ENCODE measurements at regions not wholly inside any gene's neighbourhood (a gene's known extent, or its start where the extent isn't known, plus 50 kb on each side); places are given as distances from the start of the nearest gene placed in this dataset.
A peak's percentile ranks its signal among the peaks of the same experiment; 100 is the strongest.

GRCh38 chr9:91034521-91034920 lies 232.9 kb downstream of the SYK start:
- peak; percentile 73 for DNase-seq (ENCODE audit: extremely low spot score, unreplicated experiment)
- TF ChIP-seq CTCF (IDR thresholded peaks at IDR 0.05), result no peak
- Mint-ChIP-seq H3K36me3 (ENCODE audit: unreplicated experiment) (no peaks in the 10 kb centered on the region), H3K27me3 (ENCODE audit: unreplicated experiment) (no peaks in the 10 kb centered on the region), H3K4me3 (ENCODE audit: unreplicated experiment) (no peak overlapping the region), H3K4me1 (ENCODE audit: unreplicated experiment) (peaks cover 28% of the 10 kb centered on the region), H3K9me3 (ENCODE audit: unreplicated experiment) (no peaks in the 10 kb centered on the region), H3K27ac (ENCODE audit: unreplicated experiment) (no peak overlapping the region)

- Mint-ChIP-seq H3K9me3 (ENCODE audit: unreplicated experiment) (no peaks in the 10 kb centered on the region), H3K27me3 (ENCODE audit: unreplicated experiment) (no peaks in the 10 kb centered on the region), H3K4me1 (ENCODE audit: unreplicated experiment) (peaks cover 23% of the 10 kb centered on the region), H3K27ac (ENCODE audit: unreplicated experiment) (no peak overlapping the region), H3K4me3 (ENCODE audit: unreplicated experiment) (no peak overlapping the region), H3K36me3 (ENCODE audit: unreplicated experiment) (no peaks in the 10 kb centered on the region)
- TF ChIP-seq CTCF (IDR thresholded peaks at IDR 0.05), result no peak
- no peak for DNase-seq (ENCODE audit: extremely low spot score, unreplicated experiment)
Observed at GRCh38 chr9:91034976-91035824, 233.6 kb downstream of the SYK start.

- H3K27me3 Mint-ChIP-seq (ENCODE audit: unreplicated experiment), result no peaks in the 10 kb centered on the region
- H3K4me1 Mint-ChIP-seq (ENCODE audit: unreplicated experiment), result peaks cover 22% of the 10 kb centered on the region
- no peaks in the 10 kb centered on the region for H3K36me3 Mint-ChIP-seq (ENCODE audit: unreplicated experiment)
- DNase-seq (ENCODE audit: extremely low spot score, unreplicated experiment), result peak; percentile 66
- H3K9me3 Mint-ChIP-seq (ENCODE audit: unreplicated experiment), result no peaks in the 10 kb centered on the region
- no peak overlapping the region for H3K27ac Mint-ChIP-seq (ENCODE audit: unreplicated experiment)
- TF ChIP-seq CTCF (IDR thresholded peaks at IDR 0.05), result no peak
- H3K4me3 Mint-ChIP-seq (ENCODE audit: unreplicated experiment), result no peak overlapping the region
Observed at GRCh38 chr9:91035825-91036208, 234.2 kb downstream of the SYK start.

- Mint-ChIP-seq H3K9me3 (ENCODE audit: unreplicated experiment) (no peaks in the 10 kb centered on the region), H3K4me1 (ENCODE audit: unreplicated experiment) (peaks cover 20% of the 10 kb centered on the region), H3K27me3 (ENCODE audit: unreplicated experiment) (no peaks in the 10 kb centered on the region), H3K27ac (ENCODE audit: unreplicated experiment) (no peak overlapping the region), H3K36me3 (ENCODE audit: unreplicated experiment) (no peaks in the 10 kb centered on the region), H3K4me3 (ENCODE audit: unreplicated experiment) (no peak overlapping the region)
- DNase-seq (ENCODE audit: extremely low spot score, unreplicated experiment), result no peak
- no peak for TF ChIP-seq CTCF (IDR thresholded peaks at IDR 0.05)
Observed at GRCh38 chr9:91036356-91036755, 234.7 kb downstream of the SYK start.

- H3K4me3 Mint-ChIP-seq (ENCODE audit: unreplicated experiment), result no peak overlapping the region
- H3K27ac Mint-ChIP-seq (ENCODE audit: unreplicated experiment), result peak overlapping the region; percentile 54
- no peaks in the 10 kb centered on the region for H3K27me3 Mint-ChIP-seq (ENCODE audit: unreplicated experiment)
Observed at GRCh38 chr9:91036826-91037510, 235.3 kb downstream of the SYK start.

More at GRCh38 chr9:91036826-91037510, 235.3 kb downstream of the SYK start:
- no peaks in the 10 kb centered on the region for H3K36me3 Mint-ChIP-seq (ENCODE audit: unreplicated experiment)
- H3K9me3 Mint-ChIP-seq (ENCODE audit: unreplicated experiment), result no peaks in the 10 kb centered on the region
- peak; percentile 89 for DNase-seq (ENCODE audit: extremely low spot score, unreplicated experiment)
- peaks cover 20% of the 10 kb centered on the region for H3K4me1 Mint-ChIP-seq (ENCODE audit: unreplicated experiment)
- TF ChIP-seq CTCF (IDR thresholded peaks at IDR 0.05), result peak; percentile 76
